ENCODE measurements at regions not wholly inside any gene's neighbourhood (a gene's known extent, or its start where the extent isn't known, plus 50 kb on each side); places are given as distances from the start of the nearest gene placed in this dataset.

- ChIA-PET POLR2A (no interaction called here), CTCF (no interaction called here)
- Mint-ChIP-seq H3K9me3 (ENCODE audit: insufficient read depth) (no peaks in the 10 kb centered on the region), H3K36me3 (ENCODE audit: low read depth) (no peaks in the 10 kb centered on the region), H3K27me3 (ENCODE audit: low read depth) (peaks cover 29% of the 10 kb centered on the region), H3K4me1 (ENCODE audit: low read depth) (no peaks in the 10 kb centered on the region), H3K4me3 (no peak overlapping the region), H3K27ac (no peak overlapping the region)
- DNase-seq (no peak), ATAC-seq (no peak)
Observed at GRCh38 chr20:57908704-57909630, 199.2 kb upstream of the PMEPA1 start.

DNA sequence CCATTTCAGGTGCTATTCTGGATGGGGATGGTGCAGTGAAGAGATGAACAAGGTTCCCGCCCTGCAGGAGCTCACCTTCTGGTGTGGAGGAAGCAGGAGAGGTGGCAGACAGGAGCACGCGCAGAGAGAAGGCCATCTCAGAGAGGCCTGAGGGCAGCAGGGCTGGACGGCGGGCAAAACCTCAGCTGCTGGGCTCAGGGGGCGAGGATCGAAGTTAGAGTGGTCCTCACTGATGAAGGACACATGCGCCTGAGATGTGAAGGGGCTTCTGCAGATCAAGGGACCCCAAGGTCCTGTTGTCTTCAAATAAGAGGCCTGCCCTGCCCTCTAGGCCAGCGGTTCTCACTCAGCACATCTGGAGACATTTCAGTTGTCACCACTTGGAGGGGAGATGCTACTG lies 198.4 kb upstream of the PMEPA1 start:
- H3K27ac Mint-ChIP-seq = no peak overlapping the region
- ChIA-PET CTCF (no interaction called here), POLR2A (no interaction called here)
- no peaks in the 10 kb centered on the region for H3K9me3 Mint-ChIP-seq (ENCODE audit: insufficient read depth)
- no peaks in the 10 kb centered on the region for H3K4me1 Mint-ChIP-seq (ENCODE audit: low read depth)
- peaks cover 34% of the 10 kb centered on the region for H3K27me3 Mint-ChIP-seq (ENCODE audit: low read depth)
- DNase-seq (no peak), ATAC-seq (no peak)
- no peak overlapping the region for H3K4me3 Mint-ChIP-seq
- no peaks in the 10 kb centered on the region for H3K36me3 Mint-ChIP-seq (ENCODE audit: low read depth)

DNA sequence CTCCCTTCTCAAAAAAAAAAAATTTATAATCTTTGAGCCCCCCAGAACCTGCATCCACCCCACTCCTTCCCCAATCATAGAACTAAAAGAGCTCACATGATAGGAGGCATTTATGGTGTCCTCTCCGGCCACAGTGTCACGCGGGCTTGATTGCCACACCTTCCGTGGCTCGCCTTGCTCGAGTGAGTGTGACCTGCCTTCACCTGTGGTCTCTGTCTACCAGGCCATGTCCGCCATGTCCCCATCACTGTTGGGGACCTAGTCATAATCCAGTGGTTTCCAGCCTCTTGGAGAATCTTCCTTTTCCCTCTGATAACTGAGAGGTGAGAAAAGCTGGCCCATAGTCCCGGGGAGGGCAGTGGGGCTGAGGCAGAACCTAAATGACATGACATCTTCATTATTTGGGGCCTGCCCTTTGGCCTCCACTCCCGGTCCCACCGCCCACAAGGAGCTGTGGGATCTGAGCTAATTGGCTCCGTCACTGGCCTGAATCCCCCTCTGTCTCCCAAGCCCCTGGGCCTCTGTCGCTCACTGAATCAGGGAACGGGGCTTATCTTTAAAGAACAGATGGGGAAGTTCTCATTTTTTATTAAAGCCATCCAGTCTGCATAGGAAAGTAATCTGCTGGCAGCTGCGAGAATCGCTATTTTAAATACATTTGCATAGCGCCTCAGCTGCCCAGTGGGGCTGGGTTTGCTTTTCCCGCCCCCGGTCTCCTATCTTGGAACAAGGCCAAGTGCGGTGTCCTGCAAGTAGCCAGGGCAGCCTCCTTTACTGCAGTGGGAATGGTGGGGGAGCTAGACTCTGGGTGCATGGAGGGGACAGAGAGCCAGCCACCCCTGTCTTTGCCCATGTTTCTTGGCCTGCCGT lies 197.6 kb upstream of the PMEPA1 start:
- no peak for DNase-seq
- Mint-ChIP-seq H3K27me3 (ENCODE audit: low read depth) (peaks cover 34% of the 10 kb centered on the region), H3K4me1 (ENCODE audit: low read depth) (no peaks in the 10 kb centered on the region), H3K4me3 (no peak overlapping the region), H3K36me3 (ENCODE audit: low read depth) (no peaks in the 10 kb centered on the region), H3K9me3 (ENCODE audit: insufficient read depth) (no peaks in the 10 kb centered on the region), H3K27ac (no peak overlapping the region)
- ATAC-seq = no peak
- ChIA-PET POLR2A (no interaction called here), CTCF (no interaction called here)

- DNase-seq = no peak
- no peak overlapping the region for H3K27ac Mint-ChIP-seq
- no peaks in the 10 kb centered on the region for H3K9me3 Mint-ChIP-seq (ENCODE audit: insufficient read depth)
- H3K4me3 Mint-ChIP-seq = no peak overlapping the region
- no peaks in the 10 kb centered on the region for H3K4me1 Mint-ChIP-seq (ENCODE audit: low read depth)
- H3K27me3 Mint-ChIP-seq (ENCODE audit: low read depth) = peaks cover 37% of the 10 kb centered on the region
- no peaks in the 10 kb centered on the region for H3K36me3 Mint-ChIP-seq (ENCODE audit: low read depth)
- CTCF ChIA-PET = no interaction called here
- POLR2A ChIA-PET = interaction anchor here (0.6 kb wide), 1 partner anchor 222 kb away, joined by 3 read pairs; no protein-coding TSS in a partner anchor
- no peak for ATAC-seq
Observed at GRCh38 chr20:57905448-57905847, 195.6 kb upstream of the PMEPA1 start.

DNA sequence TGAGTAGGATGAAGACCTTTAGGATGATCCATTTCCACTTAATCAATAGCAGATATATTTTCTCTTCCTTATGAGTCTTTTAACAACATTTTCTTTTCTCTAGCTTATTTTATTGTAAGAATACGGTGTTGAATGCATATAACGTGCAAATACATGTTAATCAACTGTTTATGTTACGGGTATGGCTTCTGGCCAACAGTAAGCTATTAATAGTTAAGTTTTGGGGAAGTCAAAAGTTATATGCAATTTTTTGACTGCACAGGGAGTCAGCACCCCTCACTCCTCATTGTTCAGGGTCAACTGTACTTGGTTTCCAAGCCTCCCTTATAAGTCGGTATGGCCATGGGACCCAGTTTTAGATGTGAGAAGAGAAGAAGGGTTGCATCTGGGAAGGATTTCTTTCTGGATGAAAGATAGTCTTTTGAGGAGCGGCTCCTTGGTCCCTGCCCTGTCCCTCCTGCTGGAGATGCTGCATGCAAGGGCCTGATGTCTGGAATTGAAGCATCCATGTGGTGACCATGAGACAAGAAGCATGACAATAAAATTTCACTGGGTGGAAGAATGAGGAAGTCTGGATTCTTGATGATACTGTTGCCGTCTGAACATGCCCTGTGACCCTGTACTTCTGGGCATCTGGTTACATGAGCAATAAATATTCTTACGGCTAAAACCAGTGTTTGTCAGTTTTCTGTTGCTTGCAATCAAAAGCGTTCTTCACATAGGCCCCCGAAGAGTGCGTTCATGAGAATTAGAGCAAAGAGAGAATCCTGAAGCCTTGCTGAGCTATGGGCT lies 194.7 kb upstream of the PMEPA1 start:
- no peak overlapping the region for H3K27ac Mint-ChIP-seq
- no peaks in the 10 kb centered on the region for H3K9me3 Mint-ChIP-seq (ENCODE audit: insufficient read depth)
- ATAC-seq = no peak
- no peak overlapping the region for H3K4me3 Mint-ChIP-seq
- ChIA-PET CTCF (no interaction called here), POLR2A (no interaction called here)
- H3K27me3 Mint-ChIP-seq (ENCODE audit: low read depth) = peaks cover 36% of the 10 kb centered on the region
- no peaks in the 10 kb centered on the region for H3K36me3 Mint-ChIP-seq (ENCODE audit: low read depth)
- H3K4me1 Mint-ChIP-seq (ENCODE audit: low read depth) = no peaks in the 10 kb centered on the region
- DNase-seq = no peak

DNA sequence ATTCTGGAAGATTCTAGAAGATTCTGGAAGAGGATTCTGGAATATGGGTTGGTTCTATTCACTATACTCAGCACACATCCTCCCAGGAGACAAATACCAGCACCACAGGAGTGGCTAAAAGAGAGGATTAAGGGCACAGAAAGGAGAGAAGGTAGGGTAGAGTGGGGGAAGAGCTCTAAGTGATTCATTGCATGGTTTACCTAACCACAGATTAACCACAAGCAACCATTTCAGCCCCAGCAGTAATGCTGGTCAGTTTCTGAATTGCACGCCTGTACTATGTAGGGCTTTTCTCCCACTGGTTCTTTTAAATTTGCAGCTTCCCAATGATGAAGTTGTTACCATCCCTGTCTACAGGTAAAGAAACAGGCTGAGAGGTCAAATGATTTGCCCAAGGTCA lies 192.7 kb upstream of the PMEPA1 start:
- H3K4me1 Mint-ChIP-seq (ENCODE audit: low read depth) = no peaks in the 10 kb centered on the region
- no peaks in the 10 kb centered on the region for H3K36me3 Mint-ChIP-seq (ENCODE audit: low read depth)
- DNase-seq = no peak
- ChIA-PET POLR2A (no interaction called here), CTCF (no interaction called here)
- no peak overlapping the region for H3K4me3 Mint-ChIP-seq
- no peak for ATAC-seq
- no peaks in the 10 kb centered on the region for H3K9me3 Mint-ChIP-seq (ENCODE audit: insufficient read depth)
- peaks cover 33% of the 10 kb centered on the region for H3K27me3 Mint-ChIP-seq (ENCODE audit: low read depth)
- H3K27ac Mint-ChIP-seq = no peak overlapping the region

- no peak for DNase-seq
- no peak for ATAC-seq
- POLR2A ChIA-PET = no interaction called here
- H3K4me1 Mint-ChIP-seq (ENCODE audit: low read depth) = no peaks in the 10 kb centered on the region
- H3K27me3 Mint-ChIP-seq (ENCODE audit: low read depth) = peaks cover 32% of the 10 kb centered on the region
- no peak overlapping the region for H3K4me3 Mint-ChIP-seq
- no peaks in the 10 kb centered on the region for H3K9me3 Mint-ChIP-seq (ENCODE audit: insufficient read depth)
- CTCF ChIA-PET = no interaction called here
- H3K36me3 Mint-ChIP-seq (ENCODE audit: low read depth) = no peaks in the 10 kb centered on the region
- H3K27ac Mint-ChIP-seq = no peak overlapping the region
Observed at GRCh38 chr20:57901526-57901925, 191.7 kb upstream of the PMEPA1 start.

- Mint-ChIP-seq H3K4me3 (no peak overlapping the region), H3K36me3 (ENCODE audit: low read depth) (no peaks in the 10 kb centered on the region), H3K4me1 (ENCODE audit: low read depth) (no peaks in the 10 kb centered on the region), H3K27me3 (ENCODE audit: low read depth) (peaks cover 21% of the 10 kb centered on the region), H3K9me3 (ENCODE audit: insufficient read depth) (no peaks in the 10 kb centered on the region), H3K27ac (no peak overlapping the region)
- POLR2A ChIA-PET = no interaction called here
- DNase-seq (no peak), ATAC-seq (no peak)
- CTCF ChIA-PET = no interaction called here
Observed at GRCh38 chr20:57900226-57900905, 190.6 kb upstream of the PMEPA1 start.

DNA sequence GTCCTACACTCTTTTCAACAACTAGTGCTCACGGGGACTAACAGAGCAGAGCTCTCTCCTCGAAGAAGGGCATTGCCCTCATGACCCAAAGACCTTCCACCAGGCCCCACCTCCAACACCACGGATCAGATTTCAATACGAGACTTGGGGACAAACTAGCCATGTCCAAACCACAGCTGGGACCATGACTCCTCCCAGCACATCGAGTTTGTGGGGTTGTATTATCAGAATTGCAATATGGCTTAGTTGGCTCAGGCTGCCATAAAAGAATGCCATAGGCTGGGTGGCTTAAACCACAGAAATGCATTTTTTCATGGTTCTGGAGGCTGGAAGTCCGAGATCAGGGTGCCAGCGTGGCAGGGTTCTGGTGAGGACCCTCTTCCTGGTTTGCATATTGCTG lies 189.7 kb upstream of the PMEPA1 start:
- Mint-ChIP-seq H3K4me1 (ENCODE audit: low read depth) (no peaks in the 10 kb centered on the region), H3K27ac (no peak overlapping the region), H3K27me3 (ENCODE audit: low read depth) (peaks cover 12% of the 10 kb centered on the region), H3K9me3 (ENCODE audit: insufficient read depth) (no peaks in the 10 kb centered on the region), H3K4me3 (no peak overlapping the region), H3K36me3 (ENCODE audit: low read depth) (no peaks in the 10 kb centered on the region)
- CTCF ChIA-PET = no interaction called here
- DNase-seq (no peak), ATAC-seq (no peak)
- POLR2A ChIA-PET = no interaction called here

DNA sequence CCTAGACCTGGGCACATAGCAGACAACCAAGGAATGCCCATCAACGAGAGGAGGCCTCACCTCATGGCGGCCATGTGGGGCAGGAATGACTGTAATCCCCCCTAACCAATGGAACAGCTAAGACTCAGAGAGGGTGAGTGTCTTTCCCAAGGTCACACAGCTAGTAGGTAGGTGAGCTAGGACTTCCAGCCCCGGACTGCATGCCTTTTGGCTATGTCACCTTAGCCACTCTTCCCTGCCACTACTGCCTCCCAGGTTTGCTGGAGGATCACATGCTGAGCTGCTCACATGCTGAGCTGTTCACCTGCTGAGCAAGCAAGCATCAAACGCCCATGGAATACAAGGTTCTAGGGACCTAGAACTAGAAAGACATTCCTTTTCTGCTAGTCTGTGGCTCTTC lies 188.5 kb upstream of the PMEPA1 start:
- Mint-ChIP-seq H3K4me1 (ENCODE audit: low read depth) (no peaks in the 10 kb centered on the region), H3K9me3 (ENCODE audit: insufficient read depth) (no peaks in the 10 kb centered on the region), H3K27me3 (ENCODE audit: low read depth) (peaks cover 5% of the 10 kb centered on the region), H3K27ac (no peak overlapping the region), H3K36me3 (ENCODE audit: low read depth) (no peaks in the 10 kb centered on the region), H3K4me3 (no peak overlapping the region)
- DNase-seq (no peak), ATAC-seq (no peak)
- ChIA-PET POLR2A (no interaction called here), CTCF (no interaction called here)

GRCh38 chr20:57897891-57898290 lies 188.1 kb upstream of the PMEPA1 start:
- Mint-ChIP-seq H3K27ac (no peak overlapping the region), H3K27me3 (ENCODE audit: low read depth) (peaks cover 5% of the 10 kb centered on the region), H3K4me3 (no peak overlapping the region), H3K9me3 (ENCODE audit: insufficient read depth) (no peaks in the 10 kb centered on the region), H3K36me3 (ENCODE audit: low read depth) (no peaks in the 10 kb centered on the region), H3K4me1 (ENCODE audit: low read depth) (no peaks in the 10 kb centered on the region)
- POLR2A ChIA-PET = no interaction called here
- ATAC-seq (no peak), DNase-seq (no peak)
- CTCF ChIA-PET = no interaction called here
